Stimulated activated CD4-positive, alpha-beta T cell treated with anti-CD3 and anti-CD28 coated beads, Interleukin-4, amount 100 ng/mL, for 24 hours (primary cell): ENCODE measurements at regions not wholly inside any gene's neighbourhood (a gene's known extent, or its start where the extent isn't known, plus 50 kb on each side); places are given as distances from the start of the nearest gene placed in this dataset.

Source experiments
- DNase-seq: peaks from one replicate; pipeline ENCODE4 v3.0.0-alpha.2; 2020

DNA sequence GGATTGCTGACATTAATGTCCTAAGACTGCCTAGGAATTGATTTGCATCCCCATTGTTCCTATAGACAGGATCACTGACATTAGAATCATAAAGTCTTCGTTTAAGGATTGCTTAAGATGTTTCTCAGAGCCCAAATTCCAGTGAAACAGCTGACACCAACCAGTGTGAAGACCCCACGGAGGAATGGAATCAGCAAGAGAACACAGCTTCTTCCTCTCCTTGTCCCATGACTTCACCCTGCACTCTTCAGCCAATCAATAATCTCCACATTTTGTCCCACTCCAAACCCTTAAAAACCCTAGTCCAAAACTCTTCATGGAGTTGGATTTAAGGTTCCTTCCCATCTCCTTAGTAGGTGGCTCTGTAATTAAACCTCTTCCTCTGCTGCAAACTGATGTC lies 157.0 kb upstream of the NDUFV2 start:
- DNase-seq = no peak

DNA sequence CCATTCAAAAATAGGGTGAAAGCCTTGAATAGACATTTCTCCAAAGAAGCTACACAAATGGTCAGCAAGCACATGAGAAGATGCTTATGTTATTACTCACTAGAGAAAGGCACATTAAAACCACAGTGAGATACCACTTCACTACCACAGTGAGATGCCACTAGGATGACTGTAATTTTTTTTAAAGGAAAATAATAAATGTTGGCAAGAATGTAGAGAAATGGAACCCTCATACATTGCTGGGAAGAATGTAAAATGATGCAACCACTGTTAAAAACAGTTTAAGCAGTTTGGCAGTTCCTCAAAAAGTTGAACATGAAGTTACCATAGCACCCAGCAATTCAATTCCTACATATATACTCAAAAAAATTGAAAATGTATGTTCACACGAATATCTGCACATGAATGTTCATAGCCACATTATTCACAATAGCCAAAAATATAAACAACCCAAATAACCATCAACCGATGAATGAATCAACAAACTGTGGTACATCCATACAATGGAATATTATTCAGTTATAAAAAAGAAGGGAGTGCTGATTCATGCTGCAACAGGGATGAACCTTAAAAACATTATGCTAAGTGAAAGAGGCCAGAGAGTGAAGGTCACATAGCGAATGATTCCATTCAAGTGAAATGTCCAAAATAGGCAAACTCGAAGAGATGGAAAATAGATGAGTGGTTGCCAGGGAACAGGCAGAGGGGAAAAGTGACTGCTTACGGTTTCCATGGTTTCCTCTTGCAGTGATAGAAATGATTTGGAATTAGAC lies 156.2 kb upstream of the NDUFV2 start:
- DNase-seq = no peak

DNA sequence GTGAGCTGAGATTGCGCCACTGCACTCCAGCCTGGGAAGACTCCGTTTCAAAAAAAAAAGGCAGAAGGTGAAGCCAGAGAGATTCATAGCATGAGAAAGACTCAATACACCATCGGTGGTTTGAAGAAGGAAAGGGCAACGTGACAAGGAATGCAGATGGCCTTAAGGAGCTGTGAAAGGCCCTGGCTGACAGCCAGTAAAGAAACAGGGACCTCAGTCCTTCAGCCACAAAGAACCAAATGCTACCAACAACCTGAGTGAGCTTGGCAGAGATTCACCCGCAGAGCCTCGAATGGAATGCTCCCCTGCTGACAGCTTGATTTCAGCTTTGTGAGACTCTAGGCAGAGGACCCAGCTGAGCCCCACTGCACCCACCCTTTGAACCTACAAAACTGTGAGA lies 154.9 kb upstream of the NDUFV2 start:
- no peak for DNase-seq

DNA sequence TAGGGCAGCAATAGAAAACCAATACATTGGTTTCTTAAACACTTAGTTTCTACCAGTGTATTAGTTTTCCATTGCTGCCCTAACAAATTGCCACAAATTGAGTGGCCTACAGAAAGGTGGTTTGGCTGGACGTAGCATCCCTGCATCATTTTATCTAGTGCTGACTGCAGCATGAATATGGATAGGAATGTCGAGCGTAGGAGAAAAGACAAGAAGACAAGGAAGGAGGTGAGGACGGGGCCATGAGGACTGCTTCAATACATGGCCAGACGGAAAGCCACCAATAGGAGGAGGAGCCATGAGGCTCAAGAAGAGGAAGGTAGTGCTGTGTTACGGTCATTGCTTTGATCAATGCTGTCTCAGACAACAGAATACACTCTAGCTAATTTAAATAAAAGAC lies 154.5 kb upstream of the NDUFV2 start:
- DNase-seq = no peak

DNA sequence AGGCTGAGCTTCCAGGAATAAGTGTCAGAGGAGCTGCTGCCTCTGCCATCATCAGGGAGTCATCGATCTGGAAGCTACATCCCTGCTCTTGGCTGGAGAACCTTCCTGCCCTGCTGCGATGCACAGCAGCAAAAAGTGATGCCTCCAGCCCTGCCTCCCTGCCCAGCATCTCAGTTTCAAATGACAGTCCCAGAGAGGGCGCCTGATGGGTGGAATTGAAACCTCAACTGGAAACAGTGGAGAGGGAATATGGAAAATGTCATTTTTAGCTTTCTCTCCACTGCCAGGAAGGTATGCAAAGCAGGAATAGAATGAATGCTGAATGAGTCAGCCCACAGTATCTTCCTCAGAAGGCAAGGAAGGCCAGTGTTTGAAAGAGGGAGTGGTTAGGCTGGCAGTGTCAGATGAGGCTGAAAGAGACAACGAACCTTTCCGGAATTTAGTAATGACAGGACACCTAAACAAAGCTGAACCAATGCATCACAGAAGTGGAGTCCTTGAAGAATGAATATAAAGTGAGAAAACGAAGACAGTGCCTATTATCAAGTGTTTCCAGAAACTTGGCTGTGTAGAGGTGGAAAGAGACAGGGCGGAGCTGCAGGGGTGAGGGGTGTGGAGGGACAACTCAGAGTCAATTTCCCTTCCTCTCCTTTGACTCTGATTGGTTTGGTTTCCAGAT lies 153.9 kb upstream of the NDUFV2 start:
- DNase-seq = no peak

DNA sequence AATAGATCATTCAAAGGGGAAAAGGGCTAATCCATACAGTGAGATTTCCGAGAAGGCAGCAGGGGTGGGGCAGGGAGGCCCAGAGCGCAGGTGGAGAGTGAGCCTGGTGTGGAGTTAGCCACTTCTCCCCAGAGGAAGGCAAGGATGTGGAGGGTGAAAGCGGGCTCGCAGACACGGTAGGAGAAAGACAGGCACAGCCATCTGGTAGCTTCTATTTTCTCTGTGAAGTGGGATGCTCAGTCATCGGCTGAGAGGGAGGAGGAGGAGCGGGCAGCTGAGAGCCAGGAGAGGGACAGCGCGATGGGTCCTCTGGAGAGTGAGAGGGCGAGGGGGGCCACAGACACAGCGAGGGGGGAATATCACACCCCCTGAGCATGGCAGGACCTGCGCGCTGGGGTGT lies 153.3 kb upstream of the NDUFV2 start:
- no peak for DNase-seq

DNA sequence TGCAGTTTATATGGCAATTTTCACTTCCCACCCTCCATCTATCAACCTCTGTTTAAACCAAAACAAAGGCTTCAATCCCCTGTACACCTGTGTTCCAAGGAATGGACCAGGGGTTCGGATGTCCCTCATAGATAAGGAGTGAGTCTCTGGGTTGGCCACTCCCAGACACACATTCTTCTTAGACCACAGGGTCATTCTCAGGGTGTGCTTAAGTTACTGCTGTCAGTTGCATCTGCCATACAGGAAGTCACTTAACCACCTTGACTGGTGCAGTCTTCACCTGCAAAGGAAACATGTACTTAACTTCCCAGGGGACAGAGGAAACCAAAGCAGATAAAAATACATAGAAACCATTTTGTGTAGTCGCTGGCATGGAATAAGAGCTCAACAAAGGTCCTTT lies 151.0 kb upstream of the NDUFV2 start:
- DNase-seq = no peak

DNA sequence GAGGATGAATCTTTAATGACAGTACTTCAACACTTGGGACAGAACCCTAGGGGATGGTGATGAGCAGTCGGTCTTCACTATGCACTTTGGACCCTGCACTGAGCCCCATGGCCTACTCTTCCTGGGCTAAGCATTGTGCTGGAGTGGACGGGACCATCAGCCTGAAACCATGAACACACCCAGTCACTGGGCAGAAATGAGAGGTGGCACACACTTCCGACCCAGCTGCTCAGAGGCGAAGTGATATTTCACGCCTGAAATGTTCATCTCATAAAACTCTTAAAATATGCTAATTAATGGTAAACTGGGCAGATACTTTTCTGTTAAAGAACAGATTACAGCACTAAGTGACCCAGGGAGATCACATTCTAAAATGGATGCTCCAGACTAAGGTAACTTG lies 150.3 kb upstream of the NDUFV2 start:
- DNase-seq = no peak

DNA sequence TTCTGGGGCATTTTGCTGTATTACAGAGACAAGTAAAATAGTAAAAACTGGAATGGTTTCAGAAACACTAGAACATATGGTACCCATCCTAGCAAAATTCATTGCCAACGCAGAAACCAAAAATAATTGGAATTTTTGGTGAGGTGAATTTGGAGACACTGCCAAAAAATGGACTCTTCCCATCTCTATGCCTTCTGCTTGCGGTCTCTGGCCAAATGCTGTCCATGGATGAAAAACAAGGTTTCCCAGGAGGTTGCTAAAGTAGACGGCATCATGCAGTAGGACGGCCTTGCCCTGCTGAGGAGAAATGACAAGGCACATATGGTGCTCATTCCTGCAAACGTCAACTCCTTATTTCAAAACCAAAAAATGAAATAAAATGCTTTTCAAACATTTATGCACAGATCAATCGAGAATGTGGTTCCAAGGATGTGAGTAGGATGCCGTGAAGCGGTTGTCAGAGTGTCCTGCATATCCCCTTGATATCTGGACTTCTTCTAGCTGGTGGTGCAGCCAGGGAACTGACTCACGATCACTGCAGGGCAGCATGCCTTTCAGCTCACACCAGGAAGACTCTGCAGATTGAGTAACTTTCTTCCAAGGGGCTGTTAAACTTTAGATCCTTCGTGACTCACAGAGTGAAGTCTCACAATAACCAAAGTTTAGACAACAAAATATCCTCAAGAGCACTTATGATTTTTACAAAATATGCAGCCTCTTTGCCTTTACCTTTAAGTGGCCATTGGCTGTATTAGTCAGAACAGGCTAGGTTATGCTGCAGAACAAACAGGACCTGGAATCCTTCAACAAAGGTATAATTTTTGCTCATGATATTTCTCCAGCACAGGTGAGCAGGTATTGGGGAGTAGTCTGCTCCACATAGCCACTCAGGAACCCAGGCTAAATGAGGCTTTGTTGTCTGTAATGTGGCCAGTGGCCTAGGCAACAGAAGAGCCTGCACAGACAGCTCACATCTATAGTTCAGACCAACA lies 149.4 kb upstream of the NDUFV2 start:
- no peak for DNase-seq

DNA sequence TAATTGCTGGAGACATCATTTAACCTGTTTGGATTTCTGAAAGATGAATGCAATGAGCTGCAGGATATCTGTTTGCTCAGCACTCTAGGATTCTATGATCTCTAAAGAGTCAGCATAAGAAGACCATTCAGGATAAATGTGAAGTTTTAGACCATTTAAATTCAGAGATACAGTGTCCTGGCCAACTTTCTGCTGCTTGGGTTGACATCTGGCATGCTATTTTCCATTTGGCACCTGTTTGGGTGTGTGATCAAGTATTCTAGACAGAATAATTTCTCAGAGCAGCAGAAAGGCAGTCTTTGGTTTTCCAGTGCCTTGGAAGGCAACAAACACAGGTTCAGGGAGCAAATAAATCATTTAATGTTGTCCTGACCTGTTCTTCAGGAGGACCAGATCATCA lies 144.8 kb upstream of the NDUFV2 start:
- no peak for DNase-seq

DNA sequence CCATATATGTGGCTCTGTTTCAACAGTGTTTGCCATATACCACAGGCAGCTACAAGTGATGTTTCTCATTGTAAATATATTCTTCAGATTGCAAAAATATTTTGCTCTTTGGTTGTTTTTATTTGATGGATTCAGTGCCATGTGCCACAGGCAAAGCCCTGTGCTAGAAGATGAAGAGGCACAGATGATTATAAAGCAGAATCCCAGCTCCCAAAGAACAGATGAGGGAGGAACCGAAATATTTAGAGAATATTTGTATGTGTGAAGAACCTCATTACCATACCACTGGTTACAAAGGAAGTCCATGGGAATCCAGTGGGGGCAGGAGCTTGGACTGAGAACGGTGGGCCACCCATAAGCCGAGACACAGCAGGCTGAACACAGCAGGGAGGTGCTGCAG lies 143.8 kb upstream of the NDUFV2 start:
- no peak for DNase-seq

DNA sequence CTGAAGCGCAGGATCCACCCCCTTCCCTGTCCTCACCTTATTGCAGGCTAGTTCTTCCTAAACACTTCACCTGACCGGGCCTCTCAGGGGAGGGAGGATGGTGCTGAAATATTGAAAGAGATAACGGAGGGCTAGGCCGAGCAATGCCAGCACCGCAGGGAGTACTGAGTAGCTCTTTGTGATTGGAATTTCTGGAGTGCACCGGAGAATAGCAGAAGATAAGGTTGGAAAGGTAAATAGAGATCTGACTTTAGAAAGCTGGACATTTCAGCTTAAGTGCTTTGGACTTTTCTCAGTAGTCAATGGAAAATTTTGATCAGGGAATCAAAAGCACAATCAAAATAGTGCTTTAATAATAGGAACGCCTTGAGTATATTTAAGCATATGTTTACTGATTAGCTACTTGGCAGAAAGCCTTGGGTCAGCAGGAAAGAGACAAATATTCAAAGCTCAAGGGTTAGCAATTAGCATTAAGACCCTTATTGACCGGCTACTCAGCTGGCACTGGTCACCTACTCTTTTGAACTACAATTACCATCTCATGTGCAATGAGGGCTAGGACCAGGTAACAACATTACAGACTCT lies 142.9 kb upstream of the NDUFV2 start:
- no peak for DNase-seq

DNA sequence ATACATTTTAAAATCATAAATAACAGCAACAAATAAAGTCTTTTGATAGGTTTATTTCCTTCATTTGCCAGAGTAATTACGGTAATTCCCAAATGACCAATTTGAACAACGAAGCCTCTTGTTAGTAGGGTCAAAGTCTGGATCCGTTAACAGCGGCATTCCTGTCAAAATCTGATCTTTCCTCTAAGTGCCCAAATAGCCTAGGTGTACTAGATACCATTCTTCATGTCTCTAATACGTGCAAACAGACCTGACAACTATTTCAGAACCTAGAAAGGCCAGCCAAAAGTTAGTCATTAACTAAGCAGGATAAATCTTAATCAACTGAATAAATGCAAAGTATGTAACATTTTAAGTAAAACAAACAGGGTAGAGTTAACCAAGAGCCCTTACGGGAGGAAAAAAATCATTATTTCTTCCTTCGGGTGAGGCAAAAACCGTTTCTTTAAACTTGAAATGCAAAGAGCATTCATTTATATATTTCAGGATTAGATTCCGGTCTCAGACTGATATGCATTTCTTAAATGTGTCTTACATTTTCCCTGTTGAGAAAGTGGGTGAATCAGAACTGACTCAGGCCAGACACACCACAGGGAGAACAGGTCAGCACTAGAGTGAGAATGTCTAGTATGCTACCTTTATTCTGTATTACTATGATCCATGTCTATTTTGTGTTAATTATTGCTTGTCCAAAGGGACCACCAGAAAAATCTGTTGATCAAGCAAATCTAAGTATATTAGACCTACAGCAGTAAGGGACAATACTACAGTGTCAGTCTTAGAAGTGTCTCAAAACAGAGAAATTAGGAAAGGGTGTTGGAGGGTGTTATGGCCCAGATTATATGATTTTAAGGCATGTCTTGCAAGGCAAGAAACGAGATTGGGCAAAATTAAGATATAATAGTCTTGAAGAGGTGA lies 141.5 kb upstream of the NDUFV2 start:
- no peak for DNase-seq

DNA sequence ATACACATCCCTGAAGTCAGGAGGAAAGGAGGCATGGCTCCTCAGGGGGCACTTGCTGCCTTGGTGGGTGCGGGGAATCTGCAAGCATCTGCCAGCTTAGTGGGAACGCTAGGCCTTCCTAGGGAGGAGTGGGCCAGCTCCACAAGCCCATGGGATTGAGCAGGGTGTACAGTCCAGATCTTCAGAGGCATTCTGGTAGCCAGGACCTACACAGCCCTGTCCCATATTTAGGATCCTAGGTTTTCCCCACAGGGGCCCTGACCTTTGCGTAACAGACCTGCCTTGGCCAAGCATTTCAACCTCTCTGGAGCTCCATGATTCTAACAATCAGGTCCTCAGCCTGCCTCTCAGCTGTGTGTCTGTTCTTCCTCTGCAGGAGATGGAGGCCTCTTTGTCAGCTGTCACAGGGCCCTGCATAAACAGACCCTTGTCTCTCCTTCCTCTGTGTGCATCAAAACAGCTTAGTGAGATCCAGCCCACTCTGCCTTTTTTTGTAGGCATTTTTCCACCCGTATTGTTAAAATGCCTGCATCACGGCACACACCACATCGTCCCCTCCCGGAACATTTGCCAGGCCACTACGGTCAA lies 140.2 kb upstream of the NDUFV2 start:
- no peak for DNase-seq

DNA sequence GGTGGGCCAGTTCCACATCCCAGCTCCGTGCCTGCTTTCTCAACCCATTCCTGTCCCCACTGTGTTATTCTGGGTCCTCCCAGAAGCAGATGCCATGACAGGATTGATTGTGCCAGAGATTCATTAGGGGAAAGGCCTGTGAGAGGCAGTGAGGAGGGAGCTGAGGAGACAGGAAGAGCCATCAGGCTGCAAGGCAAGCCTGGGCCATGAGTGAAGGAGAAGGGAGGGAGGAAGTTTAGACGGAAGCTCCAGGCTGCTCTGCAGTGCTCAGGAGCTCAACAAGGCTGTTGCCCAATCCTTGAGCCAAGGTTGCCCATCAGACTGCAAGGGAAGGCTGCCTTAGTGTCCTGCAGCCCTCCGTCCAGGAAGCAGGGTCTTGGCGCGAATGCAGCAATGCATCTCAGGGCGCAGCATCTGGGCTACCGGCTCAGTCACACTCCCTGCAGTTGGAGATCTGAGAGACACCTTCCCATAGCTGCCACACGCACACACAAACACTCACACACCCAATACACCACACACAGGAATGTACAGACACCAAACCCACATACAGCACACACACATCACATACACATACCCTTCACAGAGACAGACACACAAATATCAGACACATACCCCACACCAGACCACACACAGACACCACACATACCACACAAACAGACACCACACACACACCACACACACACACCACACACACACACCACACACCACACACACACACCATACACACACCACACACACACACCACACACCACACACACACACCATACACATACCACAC lies 139.5 kb upstream of the NDUFV2 start:
- no peak for DNase-seq

DNA sequence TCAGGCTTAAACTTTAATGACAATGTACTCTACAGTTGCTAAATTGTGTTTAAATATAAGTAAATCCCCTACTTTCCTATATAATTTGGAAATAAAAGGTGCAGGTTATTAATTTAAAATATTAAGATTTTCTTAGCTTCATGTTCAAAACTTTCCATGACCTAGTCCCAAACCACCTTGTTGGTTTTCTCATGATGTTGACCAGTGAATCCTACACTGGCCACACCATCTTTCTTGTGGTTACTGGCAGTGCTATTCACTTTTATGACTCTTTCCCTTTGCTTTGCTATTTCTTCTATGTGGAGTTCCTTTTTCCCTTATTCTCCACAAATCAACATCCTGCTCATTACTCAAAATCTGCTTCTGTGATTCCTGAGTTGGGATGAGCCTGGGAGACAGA lies 138.6 kb upstream of the NDUFV2 start:
- DNase-seq = no peak

DNA sequence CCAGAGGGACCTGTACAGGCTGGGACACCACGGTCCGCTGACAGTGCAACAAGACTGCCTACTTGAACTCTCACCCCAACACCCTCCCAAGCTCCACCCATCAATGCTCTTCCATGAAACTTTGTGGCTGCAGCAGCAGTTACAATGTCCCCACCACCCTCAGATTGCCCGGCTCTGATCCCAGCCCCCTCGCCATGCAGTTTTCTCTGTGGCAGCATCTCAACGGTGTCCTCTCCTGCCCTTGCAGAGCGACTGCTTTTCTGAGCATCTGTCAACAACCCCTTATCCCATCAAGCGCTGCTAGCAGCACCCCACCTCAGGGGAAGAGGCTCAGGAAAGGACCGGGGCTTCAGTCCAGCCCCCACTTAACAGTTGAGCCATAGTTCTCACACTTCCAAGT lies 137.1 kb upstream of the NDUFV2 start:
- DNase-seq = no peak

DNA sequence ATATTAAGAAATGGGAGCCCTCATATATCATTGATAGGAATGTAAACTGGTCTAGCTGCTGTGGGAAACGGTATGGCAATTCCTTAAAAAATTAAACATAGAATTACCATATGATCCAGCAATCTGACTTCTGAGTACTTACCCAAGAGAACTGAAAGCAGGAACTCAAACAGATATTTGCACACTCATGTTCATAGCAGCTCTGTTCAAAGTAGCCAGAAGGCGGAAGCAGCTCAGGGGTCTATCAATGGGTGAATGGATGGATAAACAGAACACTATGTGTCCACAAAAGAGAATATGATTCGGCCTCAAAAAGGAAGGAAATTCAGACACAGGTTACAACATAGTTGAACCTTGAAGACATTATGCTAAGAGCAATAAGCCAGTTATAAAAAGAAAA lies 135.7 kb upstream of the NDUFV2 start:
- no peak for DNase-seq

DNA sequence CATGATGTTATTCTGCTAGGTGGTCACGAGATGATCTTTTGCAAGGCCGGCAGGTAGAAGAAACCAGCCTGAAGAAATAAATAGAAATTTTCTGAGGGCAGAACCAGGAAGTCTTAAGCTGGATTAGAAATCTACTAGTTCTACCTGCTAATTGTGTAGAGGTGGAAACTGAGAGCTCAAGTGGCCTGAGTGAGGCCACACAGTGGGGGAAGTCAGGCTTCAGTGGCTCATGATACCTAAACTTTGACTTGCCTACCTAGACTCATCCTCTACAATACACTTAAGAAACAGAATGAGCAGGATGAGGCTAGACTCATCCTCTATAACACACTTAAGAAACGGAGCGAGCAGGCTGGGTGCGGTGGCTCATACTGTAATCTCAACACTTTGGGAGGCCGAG lies 134.9 kb upstream of the NDUFV2 start:
- no peak for DNase-seq

DNA sequence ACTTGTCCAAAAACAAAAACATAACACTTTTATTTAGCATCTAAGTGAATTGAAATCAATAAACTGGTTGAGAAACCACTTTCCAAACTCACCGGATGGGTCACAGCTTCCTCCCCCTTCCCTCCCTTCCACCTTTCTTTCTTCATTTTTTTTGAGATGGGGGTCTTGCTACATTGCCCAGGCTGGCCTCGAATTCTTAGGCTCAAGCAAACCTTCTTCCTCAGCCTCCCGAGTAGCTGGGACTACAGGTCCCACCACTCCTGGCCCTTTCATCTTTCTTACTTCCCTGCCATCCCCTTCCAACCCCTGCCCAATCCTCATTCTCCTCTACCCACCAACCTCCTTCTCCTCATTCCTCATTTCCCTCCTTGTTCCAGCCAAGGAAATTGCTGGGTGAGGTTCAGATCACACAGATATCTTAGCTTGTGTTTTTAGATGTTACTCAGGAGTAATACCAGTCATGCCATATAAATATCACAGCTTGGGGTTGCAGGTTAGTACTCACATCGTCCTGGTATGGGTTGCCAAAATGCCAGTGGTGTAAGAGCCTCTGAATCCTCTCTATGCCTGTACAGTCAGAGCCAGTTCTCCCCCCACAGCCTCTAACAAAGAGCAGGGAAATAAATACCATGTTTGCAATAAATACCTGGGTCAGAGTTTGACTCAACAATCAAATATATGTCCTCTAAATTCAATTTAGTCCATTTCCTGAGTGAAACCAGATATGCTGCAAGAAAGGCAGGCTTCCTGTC lies 132.7 kb upstream of the NDUFV2 start:
- DNase-seq = no peak
